GM12878 (cell line): ENCODE measurements at regions not wholly inside any gene's neighbourhood (a gene's known extent, or its start where the extent isn't known, plus 50 kb on each side); places are given as distances from the start of the nearest gene placed in this dataset.

Source experiments
- ATAC-seq: fragments of 200-7000 bp; cut with Tn5 transposase; 3 replicates; pipeline ENCODE4 v1.9.1; 2020; ENCODE audit warnings: mild to moderate bottlenecking, moderate library complexity
- BruUV-seq: library from RNA; stranded (reverse); fragments of 400-500 nt; replicated peaks from 2 replicates; lab custom pipeline; 2021; lab: Mats Ljungman, UMichigan
- CTCF ChIA-PET: fragments of 300-600 bp; sonication (Branson Sonifier 250); formaldehyde crosslinking; extraction: SDS; loops from one replicate; lab custom pipeline; 2021; ENCODE audit warnings: inconsistent platforms; lab: Yijun Ruan, JAX
- POLR2A ChIA-PET: fragments of 350-600 bp; formaldehyde crosslinking; extraction: SDS; loops from one replicate; lab custom pipeline; 2021; ENCODE audit warnings: inconsistent platforms; lab: Charles Lee
- RAD21 ChIA-PET: fragments of 300-600 bp; sonication (Branson Sonifier 250); formaldehyde crosslinking; loops from one replicate; lab custom pipeline; 2023; ENCODE audit warnings: antibody characterized with exemption; ENCODE audit not compliant: unreplicated experiment; lab: Charles Lee
- SMC1A ChIA-PET: fragments of 300-600 bp; sonication (Branson Sonifier 250); formaldehyde crosslinking; loops from one replicate; lab custom pipeline; 2023; ENCODE audit not compliant: unreplicated experiment, uncharacterized antibody; lab: Charles Lee
- DNase-seq: peaks from one replicate; pipeline ENCODE4 v3.0.0-alpha.2; 2011; ENCODE audit warnings: low read depth, low spot score
- FAIRE-seq: peaks from 3 replicates; lab custom pipeline; 2011; peaks lifted over from hg19 to GRCh38; lab: Jason Lieb, UNC
- H2AFZ ChIP-seq: 2 replicates; pipeline ENCODE4 v1.6.0; 2011; ENCODE audit warnings: low read depth, low read length, control low read depth; ENCODE audit not compliant: control insufficient read depth
- H3K27ac ChIP-seq: 2 replicates; pipeline ENCODE4 v1.5.1; 2011; ENCODE audit warnings: control low read depth; ENCODE audit not compliant: control insufficient read depth, insufficient read depth
- H3K27me3 ChIP-seq, 2 experiments: replicated peaks in 1 of 2; 2 replicates each; pipeline versions ENCODE4 v1.6.0 to v1.6.1; 2011; ENCODE audit warnings: low read length in 1 of 2; ENCODE audit not compliant: control insufficient read depth in 2 of 2, insufficient read depth in 2 of 2
- H3K36me3 ChIP-seq, 2 experiments: 2 replicates each; pipeline ENCODE4 v1.5.1; 2011; ENCODE audit warnings: low read length in 1 of 2; ENCODE audit not compliant: control insufficient read depth in 2 of 2, insufficient read depth in 2 of 2
- H3K4me1 ChIP-seq: 2 replicates; pipeline ENCODE4 v1.6.1; 2011; ENCODE audit warnings: mild to moderate bottlenecking, low read length, moderate library complexity, mixed read lengths; ENCODE audit not compliant: control insufficient read depth, insufficient read depth
- H3K4me2 ChIP-seq: 2 replicates; pipeline ENCODE4 v1.6.0; 2011; ENCODE audit warnings: control low read depth; ENCODE audit not compliant: control insufficient read depth, insufficient read depth
- H3K4me3 ChIP-seq: fragments of 200-600 bp; sonication (generic); 2 replicates; pipeline ENCODE4 v1.5.1; 2016
- H3K79me2 ChIP-seq: 2 replicates; pipeline ENCODE4 v1.6.0; 2011; ENCODE audit warnings: low read length; ENCODE audit not compliant: control insufficient read depth, insufficient read depth
- H3K9ac ChIP-seq: 2 replicates; pipeline ENCODE4 v1.8.0; 2011; ENCODE audit warnings: low read length, control low read depth, mixed read lengths; ENCODE audit not compliant: control insufficient read depth, insufficient read depth
- H3K9me3 ChIP-seq: replicated peaks from 3 replicates; pipeline ENCODE4 v1.5.1; 2011; ENCODE audit warnings: mild to moderate bottlenecking, low read length; ENCODE audit not compliant: control insufficient read depth, insufficient read depth
- H4K20me1 ChIP-seq: 2 replicates; pipeline ENCODE4 v1.6.0; 2011; ENCODE audit not compliant: control insufficient read depth, insufficient read depth
- BACH1 ChIP-seq: fragments of 450-650 bp; IDR thresholded peaks from 2 replicates; pipeline ENCODE4 v1.6.1; 2017; ENCODE audit warnings: mild to moderate bottlenecking, borderline replicate concordance
- ELK1 ChIP-seq: IDR thresholded peaks from 2 replicates; pipeline ENCODE4 v1.6.1; 2012; ENCODE audit warnings: low read depth, low read length, improper control_type of control experiment
- FOXM1 ChIP-seq: IDR thresholded peaks from 2 replicates; pipeline ENCODE4 v1.6.1; 2012; ENCODE audit warnings: low read depth, mild to moderate bottlenecking, inconsistent platforms, low read length, moderate library complexity
- GABPA ChIP-seq: IDR thresholded peaks from 2 replicates; pipeline ENCODE4 v1.6.1; 2014; ENCODE audit warnings: antibody characterized with exemption, low read depth, mild to moderate bottlenecking, inconsistent platforms
- HDGF ChIP-seq: fragments of 450-650 bp; IDR thresholded peaks from 2 replicates; pipeline ENCODE4 v1.6.1; 2016; ENCODE audit warnings: antibody characterized with exemption
- JUNB ChIP-seq: IDR thresholded peaks from 2 replicates; pipeline ENCODE4 v1.6.1; 2016; ENCODE audit warnings: antibody characterized with exemption, mild to moderate bottlenecking
- NFIC ChIP-seq: IDR thresholded peaks from 2 replicates; pipeline ENCODE4 v1.6.1; 2012; ENCODE audit warnings: low read depth, mild to moderate bottlenecking, inconsistent platforms, low read length, moderate library complexity
- NKRF ChIP-seq: fragments of 450-650 bp; conservative IDR thresholded peaks from 2 replicates; pipeline ENCODE4 v1.6.1; 2017; ENCODE audit warnings: mild to moderate bottlenecking, moderate library complexity
- PBX3 ChIP-seq: IDR thresholded peaks from 2 replicates; pipeline ENCODE4 v1.6.1; 2011; ENCODE audit warnings: mild to moderate bottlenecking, low read depth, low read length, moderate library complexity; ENCODE audit not compliant: insufficient replicate concordance
- RAD51 ChIP-seq: fragments of 450-650 bp; IDR thresholded peaks from 2 replicates; pipeline ENCODE4 v1.6.1; 2016; ENCODE audit warnings: moderate library complexity, mild to moderate bottlenecking, inconsistent platforms
- RELA ChIP-seq: fragments of 450-650 bp; IDR thresholded peaks from 2 replicates; pipeline ENCODE4 v1.8.0; 2014; ENCODE audit warnings: borderline replicate concordance; ENCODE audit not compliant: partially characterized antibody
- RFX5 ChIP-seq: IDR thresholded peaks from 2 replicates; pipeline ENCODE4 v1.6.1; 2011; ENCODE audit warnings: low read depth, low read length, improper control_type of control experiment
- TARDBP ChIP-seq: IDR thresholded peaks from 2 replicates; pipeline ENCODE4 v1.6.1; 2016; ENCODE audit warnings: borderline replicate concordance
- ZNF207 ChIP-seq: fragments of 450-650 bp; IDR thresholded peaks from 2 replicates; pipeline ENCODE4 v1.6.1; 2014; ENCODE audit warnings: antibody characterized with exemption, mild to moderate bottlenecking, borderline replicate concordance
- ZNF592 ChIP-seq: fragments of 450-650 bp; IDR thresholded peaks from 2 replicates; pipeline ENCODE4 v1.6.1; 2017; ENCODE audit warnings: mild to moderate bottlenecking, moderate library complexity
- WGBS: methylation state at CpG from one replicate; pipeline ENCODE4 v1.1.6; 2016; ENCODE audit warnings: low lambda C conversion rate; ENCODE audit not compliant: insufficient replicate concordance, insufficient coverage; ENCODE audit errors: missing lambda C conversion rate; 5-methylcytosine and 5-hydroxymethylcytosine counted together
- in situ Hi-C: fragments of 300-500 bp; cut with MboI; formaldehyde crosslinking; loops from 9 replicates; pipeline ENCODE4 v1.14.3; 2018; ENCODE audit warnings: mixed read lengths
- intact Hi-C: fragments of 100-400 bp; cut with micrococcal nuclease; formaldehyde crosslinking; loops from one replicate; pipeline ENCODE4 v1.14.2; 2022; ENCODE audit not compliant: unreplicated experiment

GRCh38 chr4:11197631-11198341 lies 230.9 kb downstream of the HS3ST1 start (continued):
- TF ChIP-seq ELK1 (no peak), JUNB (no peak), FOXM1 (no peak), NFIC (no peak), RAD51 (no peak), NKRF (no peak)

- 10% methylated on average over 4 of the region's 4 CpGs for WGBS
- CTCF ChIA-PET, result no interaction called here
- ATAC-seq (no peak), FAIRE-seq (no peak), DNase-seq (no peak)
- Histone ChIP-seq H3K79me2 (no peaks in the 10 kb centered on the region), H3K27me3 (no peaks in the 10 kb centered on the region), H3K9me3 (no peaks in the 10 kb centered on the region), H3K4me2 (no peak overlapping the region), H3K27ac (no peak overlapping the region), H3K4me1 (no peaks in the 10 kb centered on the region), H3K36me3 (no peaks in the 10 kb centered on the region), H3K9ac (no peak overlapping the region), H4K20me1 (no peaks in the 10 kb centered on the region), H2AFZ (no peak overlapping the region), H3K4me3 (no peak overlapping the region)
- POLR2A ChIA-PET, result no interaction called here
- intact Hi-C loops, result no loop called here
- SMC1A ChIA-PET, result interaction anchor here (1.0 kb wide), 1 partner anchor 24 kb away, joined by 3 read pairs; no protein-coding TSS in a partner anchor
- in situ Hi-C loops, result no loop called here
- RAD21 ChIA-PET, result no interaction called here
- BruUV-seq, result no TSS peak
- TF ChIP-seq HDGF (no peak), ZNF207 (no peak), ZNF592 (no peak), GABPA (no peak), RELA (no peak), TARDBP (no peak), PBX3 (no peak), RFX5 (no peak), BACH1 (no peak)
These were observed 231.7 kb downstream of the HS3ST1 start for GRCh38 chr4:11196927-11197522.
